COLO668 (cell line): ENCODE measurements at regions not wholly inside any gene's neighbourhood (a gene's known extent, or its start where the extent isn't known, plus 50 kb on each side); places are given as distances from the start of the nearest gene placed in this dataset.
"Not testable (repeated sequence)": the region's sequence is repeated elsewhere in the genome, so short reads cannot be mapped to it uniquely, and the experiment has no call there.

Experiments used
- DNase-seq: peaks from one replicate; lab custom pipeline; 2025; ENCODE audit not compliant: unreplicated experiment; lab: John Stamatoyannopoulos, UW

DNA sequence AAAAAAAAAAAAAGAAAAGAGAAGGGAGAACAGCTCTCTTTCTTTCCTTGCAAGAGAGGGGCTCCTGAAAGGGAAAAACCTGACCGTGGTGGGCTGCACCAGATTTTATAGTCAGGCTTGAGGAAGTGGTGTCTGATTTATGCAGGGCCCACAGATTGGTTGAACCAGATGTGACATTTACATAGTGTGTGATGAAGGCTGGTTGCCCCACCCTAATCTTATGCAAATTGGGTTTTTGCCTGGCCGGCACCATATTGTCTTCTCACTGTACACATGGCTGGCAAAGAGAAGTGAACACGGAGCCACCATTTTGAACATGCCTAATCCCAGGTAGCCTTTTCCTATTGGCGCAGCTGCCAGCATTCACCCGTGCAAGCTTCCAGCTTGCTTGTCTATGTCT is 154.4 kb downstream of the OXSM start:
- DNase-seq = no peak

DNA sequence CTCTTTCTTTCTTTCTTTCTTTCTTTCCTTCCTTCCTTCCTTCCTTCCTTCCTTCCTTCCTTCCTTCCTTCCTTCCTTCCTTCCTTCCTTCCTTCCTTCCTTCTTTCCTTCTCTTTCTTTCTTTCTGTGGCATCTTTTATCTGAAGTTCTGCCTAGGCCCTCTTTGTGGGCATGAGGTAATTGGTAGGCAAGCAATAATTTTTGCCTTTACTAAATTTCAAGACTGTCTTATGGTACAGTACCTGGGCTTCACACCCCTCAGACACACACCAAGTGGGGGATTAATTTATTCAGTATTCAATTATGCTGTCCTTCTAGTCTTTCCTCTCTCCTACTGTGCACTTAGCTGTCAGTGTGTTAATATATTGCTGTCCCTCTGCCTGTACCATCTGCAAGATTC is 155.5 kb downstream of the OXSM start:
- no peak for DNase-seq

DNA sequence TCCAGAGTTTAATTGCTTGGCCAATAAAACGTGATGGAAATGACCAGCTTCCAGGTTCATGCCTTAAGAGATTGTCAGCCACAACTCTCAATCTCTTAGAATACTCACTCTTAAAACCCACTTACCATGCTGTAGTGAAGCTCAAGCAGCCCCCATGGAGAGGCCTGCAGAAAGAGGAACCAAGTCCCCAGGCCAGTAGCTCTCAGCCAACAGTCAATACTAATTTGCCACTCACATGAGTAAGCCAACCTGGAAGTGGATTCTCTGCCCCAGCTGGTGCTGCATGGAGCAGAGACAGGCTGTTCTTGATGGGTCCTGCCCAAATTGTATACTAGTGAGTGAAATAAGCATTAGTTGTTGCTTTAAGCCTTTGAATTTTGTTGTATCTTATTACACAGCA is 155.9 kb downstream of the OXSM start:
- no peak for DNase-seq

DNA sequence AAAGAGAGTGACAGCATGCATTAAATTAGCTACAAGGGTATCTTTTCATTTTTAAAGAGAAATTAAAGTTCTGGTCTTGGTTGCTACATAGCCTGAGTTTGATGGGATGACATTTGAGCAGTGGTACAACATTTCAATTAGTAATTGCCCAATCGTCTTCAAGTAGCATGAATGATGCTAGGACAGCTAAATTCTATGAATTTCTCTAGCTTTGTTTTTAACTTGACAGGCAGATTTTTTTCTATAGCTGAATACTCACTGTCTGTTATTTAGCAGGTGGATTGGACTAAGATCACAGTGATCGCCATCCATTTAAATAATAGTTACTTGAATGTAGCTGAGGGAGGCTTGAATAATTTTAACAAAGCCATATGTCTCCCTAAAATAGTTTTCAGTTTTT is 162.2 kb downstream of the OXSM start:
- DNase-seq = no peak

- DNase-seq = no peak
Observed at GRCh38 chr3:25957026-25957425, 167.1 kb downstream of the OXSM start.

DNA sequence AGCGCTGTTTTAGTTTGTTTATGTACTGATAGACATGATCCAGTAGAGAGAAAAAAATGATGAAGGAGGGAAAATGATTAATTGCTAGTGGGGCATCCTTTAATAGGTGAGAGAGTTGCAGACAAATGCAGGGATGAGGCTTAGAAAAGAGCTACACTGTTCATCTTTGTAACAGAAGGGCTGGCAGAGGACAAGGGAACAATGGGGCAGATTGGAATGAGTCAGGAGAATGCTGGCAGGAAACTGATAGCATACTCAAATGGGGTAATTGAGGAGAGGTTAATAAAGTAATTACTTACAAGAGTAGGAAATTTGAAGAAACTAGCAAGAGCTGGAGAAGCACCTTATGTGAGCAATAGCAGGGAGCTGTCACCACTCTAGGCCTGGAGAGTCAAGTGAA is 170.9 kb downstream of the OXSM start:
- no peak for DNase-seq

GRCh38 chr3:25962255-25962654 is 172.4 kb downstream of the OXSM start:
- DNase-seq = no peak

DNA sequence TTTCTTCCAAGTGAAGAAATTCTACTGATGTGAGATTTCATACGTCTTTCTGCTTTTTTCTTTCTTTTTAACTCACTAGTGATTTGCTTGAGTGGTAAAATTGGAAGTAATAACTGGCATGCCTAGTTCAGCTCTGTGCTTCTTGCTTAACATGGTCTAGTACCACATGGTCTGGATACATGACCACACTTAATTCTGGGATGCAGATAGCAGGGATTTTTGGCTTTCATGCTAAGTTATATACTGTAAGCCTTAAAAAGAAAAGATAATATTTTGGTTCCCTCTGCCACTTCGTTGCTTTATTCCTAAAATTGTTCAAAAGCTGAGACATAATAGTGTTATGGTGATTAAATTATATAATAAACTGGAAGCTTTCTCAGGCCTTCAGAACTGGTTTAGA is 174.3 kb downstream of the OXSM start:
- DNase-seq = no peak

- DNase-seq = no peak
Observed at GRCh38 chr3:25967385-25967784, 177.5 kb downstream of the OXSM start.

DNA sequence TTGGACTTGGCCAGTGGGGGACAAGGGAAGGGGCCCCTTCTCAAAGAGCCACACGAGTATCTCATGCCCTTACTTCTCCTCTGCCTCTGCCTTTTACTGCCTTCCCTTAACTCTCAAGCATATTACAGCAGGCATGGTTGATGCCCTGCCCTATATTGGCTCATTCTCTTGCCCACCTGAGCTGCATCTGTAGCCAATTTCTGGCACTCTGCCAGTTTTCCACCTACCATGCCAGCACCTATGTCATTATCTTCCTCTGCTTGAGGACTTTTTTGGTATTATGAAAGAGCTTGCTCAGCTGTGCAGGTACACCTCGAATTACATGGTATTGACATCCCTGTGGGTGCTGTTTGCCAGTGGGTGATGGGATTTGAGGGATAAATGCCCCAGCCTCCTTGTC is 181.8 kb downstream of the OXSM start:
- no peak for DNase-seq

GRCh38 chr3:25973122-25973521 is 183.2 kb downstream of the OXSM start:
- DNase-seq = no peak

DNA sequence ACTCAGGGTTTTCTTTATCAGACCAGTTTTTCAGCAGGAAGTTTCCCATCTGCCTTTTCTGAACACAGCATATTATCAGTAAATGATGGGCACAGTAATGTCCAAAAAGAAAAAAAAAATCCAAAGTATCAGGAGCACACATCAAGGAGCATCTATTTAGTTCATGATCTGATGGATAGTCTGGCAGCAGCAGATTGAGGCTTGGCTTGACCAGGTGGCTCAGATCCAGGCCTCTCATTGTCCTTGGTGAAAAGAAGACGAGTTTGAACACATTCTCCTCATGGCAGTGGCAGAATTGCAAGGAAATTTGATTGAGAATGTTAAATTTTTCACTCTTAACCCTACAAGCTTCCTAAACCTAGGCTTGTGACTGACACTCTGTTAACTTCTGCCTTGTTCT is 192.9 kb downstream of the OXSM start:
- no peak for DNase-seq

DNA sequence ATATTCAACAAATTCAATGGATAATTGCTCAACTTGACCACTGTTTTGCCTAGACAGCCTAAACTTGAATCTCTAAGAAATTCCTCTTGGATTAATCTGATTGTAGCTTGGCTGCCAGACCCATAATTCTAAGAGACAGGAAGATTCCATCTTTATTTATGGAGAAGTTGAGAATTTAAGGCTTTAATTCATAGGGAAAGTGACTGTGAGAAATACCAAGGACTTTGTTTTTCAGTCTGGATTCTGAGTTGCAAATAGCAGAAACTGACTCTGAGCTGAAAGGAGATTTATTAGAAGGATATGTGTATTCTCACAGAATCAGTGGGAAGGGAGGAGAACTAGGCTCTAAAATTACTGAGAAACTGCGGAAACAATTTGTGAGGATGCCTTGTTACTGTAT is 195.7 kb downstream of the OXSM start:
- no peak for DNase-seq

DNA sequence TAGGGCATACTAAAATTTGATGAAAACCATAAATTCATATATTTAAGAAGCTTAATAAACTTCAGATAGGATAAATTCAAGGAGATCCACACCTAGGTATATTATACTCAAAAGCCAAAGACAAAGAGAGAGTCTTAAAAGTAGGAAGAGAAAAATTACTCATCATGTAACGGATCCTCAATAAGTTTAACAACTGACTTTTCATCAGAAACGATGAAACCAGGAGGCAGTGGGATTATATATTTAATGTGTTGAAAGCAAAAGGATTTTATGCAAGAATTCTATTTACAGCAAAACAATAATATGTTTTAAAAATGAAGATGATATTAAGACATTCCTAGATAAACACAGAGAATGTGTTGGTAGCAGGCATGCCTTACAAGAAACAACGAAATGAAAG is 202.7 kb downstream of the OXSM start:
- no peak for DNase-seq

- no peak for DNase-seq
Observed at GRCh38 chr3:26004172-26004571, 214.3 kb downstream of the OXSM start.

- no peak for DNase-seq
Observed at GRCh38 chr3:26011276-26011675, 221.4 kb downstream of the OXSM start.

DNA sequence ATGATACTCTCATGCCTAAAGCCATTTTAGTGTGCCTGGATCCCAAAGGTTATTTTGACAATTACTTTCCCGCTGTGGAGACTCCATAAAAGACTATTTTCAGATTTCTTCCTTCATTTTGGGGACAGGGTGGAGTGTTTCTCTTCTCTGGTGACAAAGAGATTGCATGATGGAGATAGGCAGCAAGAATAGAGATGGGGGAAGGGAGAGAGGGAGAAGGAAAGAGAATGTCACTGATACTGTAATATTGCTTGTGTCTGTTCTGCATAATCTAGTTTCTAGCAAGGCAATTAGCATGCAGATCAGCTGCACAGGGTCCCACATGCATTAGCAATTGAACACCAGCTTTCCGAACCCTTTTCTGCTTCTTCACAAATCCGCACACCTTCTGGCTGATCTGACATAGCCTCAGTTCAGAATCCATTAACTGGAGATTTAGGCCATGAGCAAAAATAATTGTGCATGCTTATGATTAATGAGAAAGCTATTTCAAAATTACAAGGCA is 222.4 kb downstream of the OXSM start:
- no peak for DNase-seq

- no peak for DNase-seq
Observed at GRCh38 chr3:26015752-26016151, 225.9 kb downstream of the OXSM start.

GRCh38 chr3:26018889-26019288 is 229.0 kb downstream of the OXSM start:
- no peak for DNase-seq

DNA sequence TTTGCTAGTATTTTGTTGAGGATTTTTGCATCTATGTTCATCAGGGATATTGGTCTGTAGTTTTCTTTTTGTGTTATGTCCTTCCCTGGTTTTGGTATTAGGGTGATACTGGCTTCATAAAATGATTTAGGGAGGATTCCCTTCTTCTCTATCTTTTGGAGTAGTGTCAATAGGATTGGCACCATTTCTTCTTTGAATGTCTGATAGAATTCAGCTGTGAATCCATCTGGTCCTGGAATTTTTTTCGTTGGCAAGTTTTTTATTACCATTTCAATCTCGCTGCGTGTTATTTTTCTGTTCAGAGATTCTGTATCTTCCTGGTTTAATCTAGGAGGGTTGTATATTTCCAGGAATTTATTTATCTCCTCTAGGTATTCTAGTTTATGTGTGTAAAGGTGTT is 234.3 kb downstream of the OXSM start:
- not testable (repeated sequence) for DNase-seq

GRCh38 chr3:26029321-26029720 is 239.4 kb downstream of the OXSM start:
- DNase-seq = no peak

DNA sequence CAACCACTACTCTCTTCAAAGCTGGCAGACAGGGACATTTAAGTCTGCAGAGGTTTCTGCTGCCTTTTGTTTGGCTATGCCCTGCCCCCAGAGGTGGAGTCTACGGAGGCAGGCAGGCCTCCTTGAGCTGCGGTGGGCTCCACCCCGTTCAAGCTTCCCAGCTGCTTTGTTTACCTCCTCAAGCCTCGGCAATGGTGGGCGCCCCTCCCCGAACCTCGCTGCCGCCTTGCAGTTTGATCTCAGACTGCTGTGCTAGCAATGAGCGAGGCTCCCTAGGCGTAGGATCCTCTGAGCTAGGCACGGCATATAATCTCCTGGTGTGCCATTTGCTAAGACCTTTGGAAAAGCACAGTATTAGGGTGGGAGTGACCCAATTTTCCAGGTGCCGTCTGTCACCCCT is 252.2 kb downstream of the OXSM start:
- not testable (repeated sequence) for DNase-seq

- no peak for DNase-seq
Observed at GRCh38 chr3:26049951-26050350, 260.1 kb downstream of the OXSM start.

DNA sequence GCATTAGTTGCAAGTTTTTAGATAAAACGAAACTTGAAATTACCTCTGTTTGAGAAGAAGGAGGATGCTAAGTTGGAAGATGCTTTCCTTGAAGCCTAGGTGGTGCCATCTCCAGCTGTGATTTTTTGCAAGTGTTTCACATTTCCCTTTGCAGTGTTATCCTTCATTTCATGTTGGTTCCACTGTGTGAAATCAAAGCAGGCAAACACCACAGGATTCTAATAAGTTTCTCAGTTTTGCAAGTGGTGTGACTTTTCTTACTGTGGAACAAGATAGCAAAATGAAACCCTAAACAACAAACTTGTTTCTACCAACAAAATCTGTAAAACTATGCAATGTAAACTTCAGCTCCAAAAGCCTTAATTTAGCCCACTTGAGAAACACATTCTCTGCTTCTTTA is 260.9 kb downstream of the OXSM start:
- DNase-seq = no peak
